HS-27A (cell line): ENCODE measurements at regions not wholly inside any gene's neighbourhood (a gene's known extent, or its start where the extent isn't known, plus 50 kb on each side); places are given as distances from the start of the nearest gene placed in this dataset.
"Not testable (repeated sequence)": the region's sequence is repeated elsewhere in the genome, so short reads cannot be mapped to it uniquely, and the experiment has no call there.

Experiments used
- DNase-seq: peaks from one replicate; pipeline ENCODE4 v3.0.0-alpha.2; 2012; ENCODE audit warnings: low read depth, missing footprints

- DNase-seq: not testable (repeated sequence)
These were observed 116.6 kb upstream of the MBNL1 start for GRCh38 chr3:152151877-152152765.

GRCh38 chr3:152153115-152153514 is 115.6 kb upstream of the MBNL1 start:
- DNase-seq: not testable (repeated sequence)

GRCh38 chr3:152155246-152156020 is 113.3 kb upstream of the MBNL1 start:
- DNase-seq: no peak

GRCh38 chr3:152156880-152157279 is 111.8 kb upstream of the MBNL1 start:
- no peak for DNase-seq

- no peak for DNase-seq
These were observed 111.4 kb upstream of the MBNL1 start for GRCh38 chr3:152157337-152157736.

- DNase-seq: peak; percentile 78
These were observed 109.4 kb upstream of the MBNL1 start for GRCh38 chr3:152159328-152159727.

- DNase-seq: no peak
These were observed 108.2 kb upstream of the MBNL1 start for GRCh38 chr3:152160350-152161011.

- no peak for DNase-seq
These were observed 96.3 kb upstream of the MBNL1 start for GRCh38 chr3:152172460-152172859.

- DNase-seq: no peak
These were observed 95.1 kb upstream of the MBNL1 start for GRCh38 chr3:152173627-152174026.

GRCh38 chr3:152174876-152175527 is 93.7 kb upstream of the MBNL1 start:
- DNase-seq: no peak

GRCh38 chr3:152175528-152175889 is 93.2 kb upstream of the MBNL1 start:
- peak; percentile 87 for DNase-seq

GRCh38 chr3:152176241-152176640 is 92.5 kb upstream of the MBNL1 start:
- peak; percentile 61 for DNase-seq

GRCh38 chr3:152176998-152177397 is 91.7 kb upstream of the MBNL1 start:
- DNase-seq: no peak

- DNase-seq: no peak
These were observed 91.0 kb upstream of the MBNL1 start for GRCh38 chr3:152177757-152178156.

GRCh38 chr3:152183473-152183872 is 85.3 kb upstream of the MBNL1 start:
- DNase-seq: no peak

- no peak for DNase-seq
These were observed 83.6 kb upstream of the MBNL1 start for GRCh38 chr3:152184971-152185686.

GRCh38 chr3:152185891-152186630 is 82.7 kb upstream of the MBNL1 start:
- no peak for DNase-seq

- no peak for DNase-seq
These were observed 78.0 kb upstream of the MBNL1 start for GRCh38 chr3:152190636-152191183.

GRCh38 chr3:152192050-152192449 is 76.7 kb upstream of the MBNL1 start:
- no peak for DNase-seq

GRCh38 chr3:152192936-152193672 is 75.6 kb upstream of the MBNL1 start:
- DNase-seq: no peak
